HAP-1 (cell line): ENCODE measurements at regions not wholly inside any gene's neighbourhood (a gene's known extent, or its start where the extent isn't known, plus 50 kb on each side); places are given as distances from the start of the nearest gene placed in this dataset.

Experiments used
- DNase-seq, 2 experiments: peaks; one replicate each; pipeline ENCODE4 v3.0.0-alpha.2; 2016 to 2020; ENCODE audit warnings: low spot score in 2 of 2
- H3K27me3 ChIP-seq: fragments of 250-450 bp; sonication (Bioruptor Pico); 2 replicates; pipeline ENCODE4 v1.5.1; 2020; ENCODE audit warnings: low read depth, mild to moderate bottlenecking, moderate library complexity
- H3K36me3 ChIP-seq: fragments of 250-450 bp; sonication (Bioruptor Pico); replicated peaks from 2 replicates; pipeline ENCODE4 v1.5.1; 2020; ENCODE audit warnings: mild to moderate bottlenecking
- H3K4me1 ChIP-seq: fragments of 250-450 bp; sonication (Bioruptor Pico); 2 replicates; pipeline ENCODE4 v1.5.1; 2020; ENCODE audit warnings: mild to moderate bottlenecking
- H3K4me3 ChIP-seq: fragments of 250-450 bp; sonication (Bioruptor Pico); 2 replicates; pipeline ENCODE4 v1.5.1; 2020; ENCODE audit warnings: mild to moderate bottlenecking, moderate library complexity
- H3K9me3 ChIP-seq: fragments of 250-450 bp; sonication (Bioruptor Pico); 2 replicates; pipeline ENCODE4 v1.5.1; 2020; ENCODE audit warnings: mild to moderate bottlenecking, moderate library complexity
- in situ Hi-C: fragments of 300-500 bp; cut with MboI; formaldehyde crosslinking; loops from 3 replicates; pipeline ENCODE4 v1.14.3; 2020; ENCODE audit warnings: low sequenced_read_pairs, inconsistent platforms, mixed read lengths

DNA sequence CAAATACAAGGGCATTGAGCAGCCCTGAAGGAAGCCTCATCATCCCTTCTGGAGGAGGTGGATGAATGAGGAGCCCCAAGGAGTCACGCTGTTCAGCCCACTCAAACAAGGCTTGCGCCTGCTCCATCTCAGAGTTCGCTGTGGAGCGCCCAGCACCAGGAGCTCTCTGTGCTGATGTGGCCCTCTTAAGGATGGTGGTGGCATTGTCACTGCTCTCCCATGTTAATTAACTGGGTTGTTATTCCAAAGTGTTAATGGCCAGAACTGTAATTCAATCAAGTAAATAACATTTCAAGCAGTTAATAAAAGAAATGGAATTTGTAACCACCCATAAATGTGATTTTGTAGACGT is 726.0 kb upstream of the RAB6C start:
- H3K27me3 ChIP-seq: no peaks in the 10 kb centered on the region
- no peaks in the 10 kb centered on the region for H3K4me1 ChIP-seq
- H3K4me3 ChIP-seq: no peak overlapping the region
- no peaks in the 10 kb centered on the region for H3K9me3 ChIP-seq
- no peak for DNase-seq
- in situ Hi-C loops: no loop called here
- no peaks in the 10 kb centered on the region for H3K36me3 ChIP-seq

DNA sequence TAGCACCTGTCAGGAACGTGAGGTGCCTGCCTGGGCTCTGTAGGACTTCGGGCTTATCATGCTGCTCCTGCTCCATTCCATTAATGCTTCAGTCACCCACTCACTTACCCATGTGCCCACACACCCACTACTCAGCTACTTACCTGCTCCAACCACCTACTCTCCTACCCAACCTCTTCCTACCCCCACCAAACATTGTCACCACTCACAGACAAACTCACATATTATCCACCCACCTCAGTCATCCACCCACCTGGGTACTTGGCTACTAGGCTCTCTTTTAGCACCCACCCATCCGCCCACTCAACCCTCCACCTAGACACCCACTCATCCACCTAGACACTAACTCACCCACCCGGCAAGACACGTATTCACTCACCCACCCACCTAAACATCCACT is 724.7 kb upstream of the RAB6C start:
- DNase-seq: no peak
- no peak overlapping the region for H3K4me3 ChIP-seq
- H3K9me3 ChIP-seq: no peaks in the 10 kb centered on the region
- in situ Hi-C loops: no loop called here
- no peaks in the 10 kb centered on the region for H3K4me1 ChIP-seq
- H3K27me3 ChIP-seq: no peaks in the 10 kb centered on the region
- no peaks in the 10 kb centered on the region for H3K36me3 ChIP-seq

GRCh38 chr2:129255610-129256313 is 723.7 kb upstream of the RAB6C start:
- no peaks in the 10 kb centered on the region for H3K4me1 ChIP-seq
- no peaks in the 10 kb centered on the region for H3K27me3 ChIP-seq
- H3K9me3 ChIP-seq: no peaks in the 10 kb centered on the region
- in situ Hi-C loops: no loop called here
- no peak overlapping the region for H3K4me3 ChIP-seq
- H3K36me3 ChIP-seq: no peaks in the 10 kb centered on the region
- DNase-seq: no peak

- Histone ChIP-seq H3K27me3 (no peaks in the 10 kb centered on the region), H3K36me3 (no peaks in the 10 kb centered on the region), H3K4me1 (no peaks in the 10 kb centered on the region), H3K9me3 (no peaks in the 10 kb centered on the region), H3K4me3 (no peak overlapping the region)
- in situ Hi-C loops: no loop called here
- DNase-seq: no peak
Measured at GRCh38 chr2:129256642-129257041, 722.8 kb upstream of the RAB6C start.

GRCh38 chr2:129262934-129263333 is 716.5 kb upstream of the RAB6C start:
- DNase-seq: no peak
- in situ Hi-C loops: no loop called here
- Histone ChIP-seq H3K36me3 (no peaks in the 10 kb centered on the region), H3K9me3 (no peaks in the 10 kb centered on the region), H3K4me3 (no peak overlapping the region), H3K4me1 (no peaks in the 10 kb centered on the region), H3K27me3 (no peaks in the 10 kb centered on the region)

DNA sequence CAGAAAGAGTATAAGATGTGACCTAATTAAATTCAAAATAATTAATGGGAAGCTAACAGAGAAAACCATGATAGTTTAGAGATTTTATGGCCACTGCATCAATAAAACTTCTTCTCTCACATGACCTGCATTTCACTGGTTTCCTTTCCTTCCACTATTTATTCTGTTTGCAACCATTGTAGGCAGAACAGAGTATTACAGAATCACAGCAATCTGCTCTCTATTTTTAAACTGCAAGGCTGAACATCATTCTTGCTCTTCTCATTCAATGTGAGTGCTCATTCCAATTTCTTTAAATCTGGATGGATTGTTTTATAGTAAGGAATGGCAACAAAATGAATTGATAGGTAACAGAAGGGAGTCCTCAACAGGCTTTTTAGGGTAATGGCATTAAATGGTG is 715.5 kb upstream of the RAB6C start:
- H3K27me3 ChIP-seq: no peaks in the 10 kb centered on the region
- H3K9me3 ChIP-seq: no peaks in the 10 kb centered on the region
- in situ Hi-C loops: no loop called here
- H3K36me3 ChIP-seq: no peaks in the 10 kb centered on the region
- H3K4me1 ChIP-seq: no peaks in the 10 kb centered on the region
- DNase-seq: no peak
- H3K4me3 ChIP-seq: no peak overlapping the region

- H3K4me3 ChIP-seq: no peak overlapping the region
Measured at GRCh38 chr2:129267559-129267958, 711.9 kb upstream of the RAB6C start.

GRCh38 chr2:129273266-129274037 is 706.0 kb upstream of the RAB6C start:
- no peak for DNase-seq
- no peak overlapping the region for H3K4me3 ChIP-seq
- no peaks in the 10 kb centered on the region for H3K4me1 ChIP-seq
- no peaks in the 10 kb centered on the region for H3K27me3 ChIP-seq
- no peaks in the 10 kb centered on the region for H3K36me3 ChIP-seq
- no peaks in the 10 kb centered on the region for H3K9me3 ChIP-seq
- in situ Hi-C loops: no loop called here

More at GRCh38 chr2:129267559-129267958, 711.9 kb upstream of the RAB6C start:
- H3K4me1 ChIP-seq: no peaks in the 10 kb centered on the region
- no peaks in the 10 kb centered on the region for H3K9me3 ChIP-seq
- H3K36me3 ChIP-seq: no peaks in the 10 kb centered on the region
- no peak for DNase-seq
- H3K27me3 ChIP-seq: no peaks in the 10 kb centered on the region
- in situ Hi-C loops: no loop called here

GRCh38 chr2:129274038-129274415 is 705.4 kb upstream of the RAB6C start:
- H3K27me3 ChIP-seq: no peaks in the 10 kb centered on the region
- in situ Hi-C loops: no loop called here
- H3K9me3 ChIP-seq: no peaks in the 10 kb centered on the region
- no peaks in the 10 kb centered on the region for H3K36me3 ChIP-seq
- H3K4me3 ChIP-seq: no peak overlapping the region
- H3K4me1 ChIP-seq: no peaks in the 10 kb centered on the region
- no peak for DNase-seq

- Histone ChIP-seq H3K4me3 (no peak overlapping the region), H3K4me1 (no peaks in the 10 kb centered on the region), H3K9me3 (no peaks in the 10 kb centered on the region), H3K27me3 (no peaks in the 10 kb centered on the region), H3K36me3 (no peaks in the 10 kb centered on the region)
- DNase-seq: no peak
- in situ Hi-C loops: no loop called here
Measured at GRCh38 chr2:129274918-129275317, 704.5 kb upstream of the RAB6C start.

DNA sequence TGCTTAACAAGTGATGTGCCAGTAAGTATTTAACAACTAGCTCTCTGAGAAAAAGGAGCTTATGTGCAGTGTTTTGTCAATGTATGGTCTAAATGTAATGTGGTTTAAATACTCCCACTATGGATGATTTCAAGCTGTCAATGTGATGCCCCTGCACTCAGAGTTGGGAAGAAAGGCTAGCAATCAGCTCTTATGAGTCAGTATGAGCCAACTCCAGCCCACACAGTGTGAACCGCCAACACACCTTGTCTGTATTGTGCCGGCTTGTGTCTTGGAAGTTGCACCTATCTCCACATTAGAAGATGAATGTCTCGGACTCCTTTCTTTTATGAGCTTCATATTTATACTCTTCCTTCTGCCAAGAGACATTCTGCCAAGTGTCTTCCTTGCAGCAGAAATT is 703.8 kb upstream of the RAB6C start:
- H3K4me1 ChIP-seq: no peaks in the 10 kb centered on the region
- H3K4me3 ChIP-seq: no peak overlapping the region
- H3K9me3 ChIP-seq: no peaks in the 10 kb centered on the region
- in situ Hi-C loops: no loop called here
- DNase-seq: no peak
- no peaks in the 10 kb centered on the region for H3K36me3 ChIP-seq
- H3K27me3 ChIP-seq: no peaks in the 10 kb centered on the region

- no peaks in the 10 kb centered on the region for H3K36me3 ChIP-seq
- no peaks in the 10 kb centered on the region for H3K27me3 ChIP-seq
- H3K4me1 ChIP-seq: no peaks in the 10 kb centered on the region
- in situ Hi-C loops: no loop called here
- no peaks in the 10 kb centered on the region for H3K9me3 ChIP-seq
- H3K4me3 ChIP-seq: no peak overlapping the region
- DNase-seq: no peak
Measured at GRCh38 chr2:129276978-129277584, 702.4 kb upstream of the RAB6C start.

GRCh38 chr2:129277585-129277981 is 701.9 kb upstream of the RAB6C start:
- no peaks in the 10 kb centered on the region for H3K27me3 ChIP-seq

GRCh38 chr2:129281791-129282530 is 697.5 kb upstream of the RAB6C start:
- H3K4me3 ChIP-seq: no peak overlapping the region
- no peaks in the 10 kb centered on the region for H3K9me3 ChIP-seq
- no peaks in the 10 kb centered on the region for H3K27me3 ChIP-seq
- H3K36me3 ChIP-seq: no peaks in the 10 kb centered on the region
- no peak for DNase-seq
- no peaks in the 10 kb centered on the region for H3K4me1 ChIP-seq
- in situ Hi-C loops: no loop called here

More at GRCh38 chr2:129277585-129277981, 701.9 kb upstream of the RAB6C start:
- Histone ChIP-seq H3K9me3 (no peaks in the 10 kb centered on the region), H3K4me3 (no peak overlapping the region), H3K36me3 (no peaks in the 10 kb centered on the region), H3K4me1 (no peaks in the 10 kb centered on the region)
- DNase-seq: no peak
- in situ Hi-C loops: no loop called here
